HEK293 (cell line): ENCODE measurements at regions not wholly inside any gene's neighbourhood (a gene's known extent, or its start where the extent isn't known, plus 50 kb on each side); places are given as distances from the start of the nearest gene placed in this dataset.

Source experiments
- BCL11A ChIP-seq: fragments of 450-650 bp; formaldehyde crosslinking; IDR thresholded peaks from 2 replicates; pipeline ENCODE4 v1.5.1; 2016; ENCODE audit warnings: low read depth, missing biosample characterization, missing genetic modification characterization
- BCL11B ChIP-seq: fragments of 450-650 bp; formaldehyde crosslinking; IDR thresholded peaks from 2 replicates; pipeline ENCODE4 v1.5.1; 2016; ENCODE audit warnings: low read depth, missing biosample characterization, missing genetic modification characterization
- CTCF ChIP-seq: fragments of 450-650 bp; formaldehyde crosslinking; IDR thresholded peaks from 2 replicates; pipeline ENCODE4 v1.5.1; 2016; ENCODE audit warnings: missing biosample characterization, missing genetic modification characterization
- HOXC10 ChIP-seq: sonication (generic); formaldehyde crosslinking; IDR thresholded peaks from 2 replicates; pipeline ENCODE4 v1.8.1; 2023; ENCODE audit warnings: mild to moderate bottlenecking, missing genetic modification reagents
- HOXD13 ChIP-seq: sonication (generic); formaldehyde crosslinking; IDR thresholded peaks from 2 replicates; pipeline ENCODE4 v1.8.0; 2022; ENCODE audit warnings: missing genetic modification reagents, borderline replicate concordance
- KLF1 ChIP-seq: fragments of 450-650 bp; formaldehyde crosslinking; IDR thresholded peaks from 2 replicates; pipeline ENCODE4 v1.5.1; 2016; ENCODE audit warnings: missing biosample characterization, missing genetic modification characterization
- MZF1 ChIP-seq: fragments of 450-650 bp; formaldehyde crosslinking; IDR thresholded peaks from 2 replicates; pipeline ENCODE4 v1.5.1; 2017; ENCODE audit warnings: missing biosample characterization, missing genetic modification characterization, borderline replicate concordance
- WT1 ChIP-seq: fragments of 450-650 bp; formaldehyde crosslinking; IDR thresholded peaks from 2 replicates; pipeline ENCODE4 v1.5.1; 2016; ENCODE audit warnings: missing biosample characterization, missing genetic modification characterization
- ZFP3 ChIP-seq: fragments of 450-650 bp; formaldehyde crosslinking; IDR thresholded peaks from 2 replicates; pipeline ENCODE4 v1.5.1; 2016; ENCODE audit warnings: low read depth, missing biosample characterization, missing genetic modification characterization
- ZFP41 ChIP-seq: fragments of 450-650 bp; formaldehyde crosslinking; IDR thresholded peaks from 2 replicates; pipeline ENCODE4 v1.5.1; 2016; ENCODE audit warnings: missing biosample characterization, missing genetic modification characterization, borderline replicate concordance
- ZIC2 ChIP-seq: fragments of 450-650 bp; formaldehyde crosslinking; IDR thresholded peaks from 2 replicates; pipeline ENCODE4 v1.5.1; 2016; ENCODE audit warnings: missing biosample characterization, missing genetic modification characterization
- ZNF132 ChIP-seq: fragments of 450-650 bp; formaldehyde crosslinking; IDR thresholded peaks from 2 replicates; pipeline ENCODE4 v1.5.1; 2017; ENCODE audit warnings: missing biosample characterization, missing genetic modification characterization, borderline replicate concordance
- ZNF16 ChIP-seq: fragments of 450-650 bp; formaldehyde crosslinking; IDR thresholded peaks from 2 replicates; pipeline ENCODE4 v1.5.1; 2016; ENCODE audit warnings: low read depth, missing biosample characterization, missing genetic modification characterization
- ZNF174 ChIP-seq: fragments of 450-650 bp; formaldehyde crosslinking; IDR thresholded peaks from 2 replicates; pipeline ENCODE4 v1.5.0; 2017; ENCODE audit warnings: missing biosample characterization, mild to moderate bottlenecking, missing genetic modification characterization
- ZNF19 ChIP-seq: fragments of 450-650 bp; formaldehyde crosslinking; IDR thresholded peaks from 2 replicates; pipeline ENCODE4; 2016; ENCODE audit warnings: missing biosample characterization, missing genetic modification characterization, low read depth
- ZNF202 ChIP-seq: fragments of 450-650 bp; formaldehyde crosslinking; IDR thresholded peaks from 2 replicates; pipeline ENCODE4 v1.5.1; 2016; ENCODE audit warnings: missing biosample characterization, missing genetic modification characterization, borderline replicate concordance
- ZNF24 ChIP-seq: fragments of 450-650 bp; formaldehyde crosslinking; IDR thresholded peaks from 2 replicates; pipeline ENCODE4 v1.5.1; 2016; ENCODE audit warnings: missing biosample characterization, missing genetic modification characterization
- ZNF26 ChIP-seq: fragments of 450-650 bp; formaldehyde crosslinking; IDR thresholded peaks from 2 replicates; pipeline ENCODE4 v1.5.1; 2016; ENCODE audit warnings: missing biosample characterization, missing genetic modification characterization
- ZNF274 ChIP-seq, 2 experiments: fragments of 200-500 bp in 1 of 2; fragments of 450-650 bp in 1 of 2; sonication (Bioruptor generic) in 1 of 2; formaldehyde crosslinking in 1 of 2; IDR thresholded peaks; 2 replicates each; pipeline versions ENCODE4 v1.5.1 to v1.6.1; 2014 to 2016; ENCODE audit warnings: borderline replicate concordance in 1 of 2, inconsistent platforms in 1 of 2, low read length in 1 of 2, missing biosample characterization in 1 of 2, missing genetic modification characterization in 1 of 2
- ZNF292 ChIP-seq: fragments of 450-650 bp; formaldehyde crosslinking; IDR thresholded peaks from 2 replicates; pipeline ENCODE4 v1.5.1; 2016; ENCODE audit warnings: low read depth, missing biosample characterization, missing genetic modification characterization, borderline replicate concordance
- ZNF362 ChIP-seq: fragments of 450-650 bp; formaldehyde crosslinking; IDR thresholded peaks from 2 replicates; pipeline ENCODE4 v1.5.1; 2016; ENCODE audit warnings: missing biosample characterization, missing genetic modification characterization
- ZNF391 ChIP-seq: fragments of 450-650 bp; formaldehyde crosslinking; IDR thresholded peaks from 2 replicates; pipeline ENCODE4 v1.5.1; 2016; ENCODE audit warnings: low read depth, missing biosample characterization, missing genetic modification characterization, borderline replicate concordance
- ZNF394 ChIP-seq: fragments of 450-650 bp; formaldehyde crosslinking; IDR thresholded peaks from 2 replicates; pipeline ENCODE4 v1.5.1; 2016; ENCODE audit warnings: missing biosample characterization, missing genetic modification characterization, mild to moderate bottlenecking, moderate library complexity, borderline replicate concordance
- ZNF510 ChIP-seq: fragments of 450-650 bp; formaldehyde crosslinking; IDR thresholded peaks from 2 replicates; pipeline ENCODE4 v1.5.1; 2018; ENCODE audit warnings: mild to moderate bottlenecking, missing genetic modification characterization, missing biosample characterization; ENCODE audit not compliant: insufficient replicate concordance
- ZNF513 ChIP-seq: fragments of 450-650 bp; IDR thresholded peaks from 2 replicates; pipeline ENCODE4 v1.5.1; 2018; ENCODE audit warnings: missing biosample characterization, missing genetic modification characterization
- ZNF544 ChIP-seq: fragments of 450-650 bp; formaldehyde crosslinking; IDR thresholded peaks from 2 replicates; pipeline ENCODE4 v1.5.0; 2017; ENCODE audit warnings: missing biosample characterization, missing genetic modification characterization
- ZNF555 ChIP-seq: fragments of 450-650 bp; formaldehyde crosslinking; conservative IDR thresholded peaks from 2 replicates; pipeline ENCODE4 v1.5.1; 2017; ENCODE audit warnings: missing biosample characterization, mild to moderate bottlenecking, missing genetic modification characterization, inconsistent platforms
- ZNF558 ChIP-seq: fragments of 450-650 bp; formaldehyde crosslinking; IDR thresholded peaks from 2 replicates; pipeline ENCODE4 v1.5.1; 2016; ENCODE audit warnings: missing biosample characterization, missing genetic modification characterization
- ZNF560 ChIP-seq: fragments of 450-650 bp; formaldehyde crosslinking; IDR thresholded peaks from 2 replicates; pipeline ENCODE4 v1.5.1; 2017; ENCODE audit warnings: missing biosample characterization, missing genetic modification characterization, borderline replicate concordance
- ZNF561 ChIP-seq: fragments of 450-650 bp; IDR thresholded peaks from 2 replicates; pipeline ENCODE4 v1.5.1; 2018; ENCODE audit warnings: missing biosample characterization, missing genetic modification characterization, borderline replicate concordance
- ZNF580 ChIP-seq: fragments of 450-650 bp; formaldehyde crosslinking; IDR thresholded peaks from 2 replicates; pipeline ENCODE4 v1.5.1; 2016; ENCODE audit warnings: missing biosample characterization, missing genetic modification characterization
- ZNF621 ChIP-seq: fragments of 450-650 bp; formaldehyde crosslinking; IDR thresholded peaks from 2 replicates; pipeline ENCODE4 v1.5.1; 2017; ENCODE audit warnings: missing biosample characterization, missing genetic modification characterization
- ZNF747 ChIP-seq: fragments of 450-650 bp; formaldehyde crosslinking; IDR thresholded peaks from 2 replicates; pipeline ENCODE4 v1.5.1; 2016; ENCODE audit warnings: missing biosample characterization, missing genetic modification characterization
- ZNF768 ChIP-seq: fragments of 450-650 bp; formaldehyde crosslinking; IDR thresholded peaks from 2 replicates; pipeline ENCODE4 v1.5.1; 2018; ENCODE audit warnings: missing biosample characterization, mild to moderate bottlenecking, missing genetic modification characterization
- ZNF791 ChIP-seq: fragments of 450-650 bp; formaldehyde crosslinking; IDR thresholded peaks from 2 replicates; pipeline ENCODE4 v1.5.1; 2016; ENCODE audit warnings: missing biosample characterization, missing genetic modification characterization
- ZNF837 ChIP-seq: fragments of 450-650 bp; formaldehyde crosslinking; IDR thresholded peaks from 2 replicates; pipeline ENCODE4 v1.5.1; 2016; ENCODE audit warnings: missing biosample characterization, missing genetic modification characterization

- TF ChIP-seq ZNF132 (tag by site-specific recombination), result no peak
- no peak for TF ChIP-seq BCL11B (tag by site-specific recombination)
- no peak for TF ChIP-seq ZNF621 (tag by site-specific recombination)
- no peak for TF ChIP-seq ZNF274 (IDR thresholded peaks at IDR 0.05; ENCODE audit: low read length)
- TF ChIP-seq ZNF274 (tag by site-specific recombination; IDR thresholded peaks at IDR 0.05; ENCODE audit: borderline replicate concordance), result no peak
- TF ChIP-seq ZFP3 (tag by site-specific recombination), result no peak
- no peak for TF ChIP-seq ZNF768
- no peak for TF ChIP-seq BCL11A (tag by site-specific recombination)
- no peak for TF ChIP-seq ZNF837 (tag by site-specific recombination)
- no peak for TF ChIP-seq HOXC10 (CRISPR knock-in tag)
- TF ChIP-seq ZNF558 (tag by site-specific recombination), result no peak
- no peak for TF ChIP-seq ZNF202
- peak; percentile 72; the same call in 1 of the 2 replicates for TF ChIP-seq MZF1
- no peak for TF ChIP-seq ZNF580 (tag by site-specific recombination)
- no peak for TF ChIP-seq ZNF16 (tag by site-specific recombination)
- TF ChIP-seq ZNF560 (tag by site-specific recombination), result no peak
- no peak for TF ChIP-seq ZNF26 (tag by site-specific recombination)
- TF ChIP-seq ZNF174 (tag by site-specific recombination), result no peak
- no peak for TF ChIP-seq CTCF (tag by site-specific recombination)
- no peak for TF ChIP-seq ZNF544 (tag by site-specific recombination)
- TF ChIP-seq ZNF747 (tag by site-specific recombination), result no peak
- no peak for TF ChIP-seq ZNF292 (tag by site-specific recombination)
- no peak for TF ChIP-seq ZNF555 (tag by site-specific recombination)
- TF ChIP-seq ZNF791 (tag by site-specific recombination), result no peak
- TF ChIP-seq ZNF19 (tag by site-specific recombination), result no peak
- no peak; the same call in 1 of the 2 replicates for TF ChIP-seq ZNF394 (tag by site-specific recombination)
- TF ChIP-seq ZNF510, result no peak
- no peak for TF ChIP-seq ZNF513
- no peak for TF ChIP-seq ZNF391
- no peak for TF ChIP-seq HOXD13
- peak; percentile 48; the same call in 1 of the 2 replicates for TF ChIP-seq KLF1 (tag by site-specific recombination)
- no peak for TF ChIP-seq ZFP41 (tag by site-specific recombination)
- TF ChIP-seq ZIC2, result no peak
- TF ChIP-seq WT1 (tag by site-specific recombination), result peak; percentile 45; the same call in 1 of the 2 replicates
- 0 out of 2 replicates have a peak, but pooled peaks have one; percentile 36 for TF ChIP-seq ZNF561 (tag by site-specific recombination)
- TF ChIP-seq ZNF24, result no peak
- no peak for TF ChIP-seq ZNF362
Observed at GRCh38 chr10:121322776-121323175, 275.5 kb downstream of the FGFR2 start (continued).
